Erythroblast (primary cell): ENCODE measurements at regions not wholly inside any gene's neighbourhood (a gene's known extent, or its start where the extent isn't known, plus 50 kb on each side); places are given as distances from the start of the nearest gene placed in this dataset.

Source experiments
- GATA1 ChIP-seq: IDR thresholded peaks from 2 replicates; pipeline ENCODE4 v1.6.1; 2011; ENCODE audit warnings: low read depth, mild to moderate bottlenecking, control low read depth, low read length, moderate library complexity
- POLR2A ChIP-seq: IDR thresholded peaks from 2 replicates; pipeline ENCODE4 v1.6.1; 2011; ENCODE audit warnings: mild to moderate bottlenecking, low read length

DNA sequence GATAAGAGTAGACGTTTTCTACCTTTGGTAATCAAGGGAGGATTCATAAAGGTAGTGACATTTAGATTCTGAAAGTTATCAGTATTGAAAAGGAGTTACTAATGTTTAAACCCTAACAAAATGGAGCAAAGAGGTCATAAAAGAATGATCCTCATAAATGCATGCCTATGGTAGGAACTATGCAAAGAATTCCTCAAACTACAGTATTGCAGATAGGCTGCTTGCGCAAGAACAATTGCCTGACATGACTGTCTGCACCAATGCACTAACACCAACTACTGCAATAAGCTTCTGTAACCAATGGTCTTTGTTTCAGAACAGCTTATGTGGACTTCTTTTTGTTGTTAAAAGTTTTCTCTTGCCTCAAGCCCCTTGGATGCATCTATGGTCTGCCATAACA, 597.3 kb upstream of the ADGRL4 start:
- TF ChIP-seq POLR2A = no peak
- TF ChIP-seq GATA1 = no peak
